ENCODE measurements at regions not wholly inside any gene's neighbourhood (a gene's known extent, or its start where the extent isn't known, plus 50 kb on each side); places are given as distances from the start of the nearest gene placed in this dataset.

- DNase-seq, result no peak
Observed at GRCh38 chr3:84082726-84083125, 876.1 kb upstream of the CADM2 start.

DNA sequence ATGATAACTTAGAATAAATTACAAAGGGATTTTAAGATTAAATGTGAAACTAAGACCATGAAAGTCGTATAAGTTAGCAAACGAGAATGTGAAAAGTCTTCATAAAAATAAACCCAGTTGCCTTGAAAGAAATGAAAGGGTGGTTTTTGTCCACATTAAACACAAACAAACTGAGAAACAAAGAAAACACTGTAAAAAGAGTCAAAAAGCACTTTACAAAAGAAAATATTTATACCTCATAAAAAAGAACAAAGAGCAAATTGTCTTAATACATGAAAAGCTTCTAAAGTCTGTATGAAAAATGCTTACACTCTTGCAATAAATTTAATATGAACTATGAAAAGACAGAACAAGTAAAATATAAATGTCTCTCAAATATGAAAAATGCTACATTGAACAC, 865.9 kb upstream of the CADM2 start:
- DNase-seq, result no peak

DNA sequence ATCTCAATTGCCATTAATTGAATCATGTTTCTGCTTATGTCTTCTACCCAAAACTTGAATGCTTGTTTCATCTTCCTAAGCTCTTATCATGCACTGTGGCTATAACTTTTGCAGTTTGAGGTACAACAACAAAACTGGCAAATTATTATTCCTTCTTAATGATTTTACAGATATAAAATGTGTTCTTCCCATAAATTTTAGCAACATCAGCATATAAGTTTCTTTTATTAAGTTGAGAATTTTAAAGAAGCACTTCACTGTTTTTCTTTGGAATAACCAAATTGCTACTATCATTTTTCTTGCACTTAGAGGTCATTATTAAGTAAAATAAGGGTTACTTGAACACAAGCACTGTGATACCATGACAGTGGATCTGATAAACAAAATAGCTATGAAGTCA, 862.6 kb upstream of the CADM2 start:
- DNase-seq, result no peak

GRCh38 chr3:84100861-84101260, 857.9 kb upstream of the CADM2 start:
- no peak for DNase-seq

DNA sequence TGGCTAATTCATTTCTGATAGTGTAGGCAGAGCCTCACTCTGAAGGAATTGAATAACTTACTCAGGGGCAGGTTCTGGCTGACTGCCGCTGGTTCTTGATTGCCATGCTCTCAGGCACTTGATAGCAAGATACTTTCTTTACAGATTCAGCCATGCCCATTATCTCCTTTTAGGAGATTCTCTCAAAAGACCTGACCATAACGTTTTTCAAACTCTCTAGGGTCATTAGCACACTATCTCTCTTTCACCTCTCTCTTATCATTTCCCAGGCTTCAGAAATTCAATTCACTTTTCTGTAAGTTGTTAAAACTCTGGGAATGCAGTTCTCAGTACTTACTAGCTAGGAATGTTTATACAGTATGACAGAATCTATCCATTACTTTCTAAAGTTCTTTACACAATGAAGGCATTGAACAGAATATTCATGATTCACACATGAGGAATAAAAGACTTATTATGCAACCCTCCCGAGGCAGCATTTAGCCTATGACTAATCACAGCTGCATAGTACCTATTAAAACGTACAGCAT, 850.3 kb upstream of the CADM2 start:
- DNase-seq, result peak; percentile 24

- DNase-seq, result no peak
Observed at GRCh38 chr3:84109911-84110310, 848.9 kb upstream of the CADM2 start.

- no peak for DNase-seq
Observed at GRCh38 chr3:84110787-84111186, 848.0 kb upstream of the CADM2 start.

DNA sequence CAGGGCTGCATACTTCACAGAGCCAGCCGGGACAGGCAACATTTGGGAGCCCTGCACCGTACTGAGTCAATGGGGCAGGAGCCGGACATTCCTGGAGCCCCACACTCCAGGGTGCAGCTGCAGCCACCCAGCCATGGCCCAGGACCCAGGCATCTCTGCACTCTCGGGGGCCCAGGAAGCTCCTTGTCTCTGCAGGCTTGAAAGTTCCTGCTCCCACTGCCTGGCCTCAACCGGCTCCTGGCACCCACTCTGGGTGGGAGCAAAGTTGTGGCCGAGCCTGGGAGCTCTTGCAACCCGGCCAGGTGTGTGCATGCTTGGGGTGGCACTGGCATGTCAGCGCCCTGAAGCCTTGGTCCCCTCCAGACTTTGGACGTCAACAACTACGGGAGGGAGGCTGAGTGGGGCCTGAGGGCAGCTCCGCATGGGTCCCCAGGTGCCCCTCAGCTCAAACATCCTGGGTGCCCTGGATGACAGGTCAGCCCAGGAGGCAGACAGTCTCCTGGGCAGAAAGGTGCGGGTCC, 833.5 kb upstream of the CADM2 start:
- DNase-seq, result no peak

GRCh38 chr3:84125760-84126159, 833.0 kb upstream of the CADM2 start:
- no peak for DNase-seq

DNA sequence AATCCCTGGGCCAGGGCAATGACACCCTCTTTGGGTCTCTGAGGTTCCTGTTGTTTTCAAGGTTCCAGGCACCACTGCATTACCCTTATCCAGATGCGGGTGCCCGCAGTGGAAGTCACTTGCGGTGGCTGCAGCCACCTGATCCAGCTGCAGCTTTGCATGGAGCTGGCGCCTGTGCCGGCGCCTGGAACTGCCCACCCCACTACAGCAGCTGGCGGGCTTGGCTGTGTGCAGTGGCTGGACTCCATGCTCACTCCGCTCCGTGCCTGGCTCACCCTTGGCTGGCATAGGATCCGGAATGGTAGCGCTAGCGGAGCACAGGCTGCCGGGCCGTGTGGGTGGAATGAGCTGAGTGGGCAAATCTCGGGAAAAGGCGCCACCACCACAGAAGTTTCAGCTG, 832.6 kb upstream of the CADM2 start:
- DNase-seq, result no peak

GRCh38 chr3:84128024-84128423, 830.8 kb upstream of the CADM2 start:
- no peak for DNase-seq

DNA sequence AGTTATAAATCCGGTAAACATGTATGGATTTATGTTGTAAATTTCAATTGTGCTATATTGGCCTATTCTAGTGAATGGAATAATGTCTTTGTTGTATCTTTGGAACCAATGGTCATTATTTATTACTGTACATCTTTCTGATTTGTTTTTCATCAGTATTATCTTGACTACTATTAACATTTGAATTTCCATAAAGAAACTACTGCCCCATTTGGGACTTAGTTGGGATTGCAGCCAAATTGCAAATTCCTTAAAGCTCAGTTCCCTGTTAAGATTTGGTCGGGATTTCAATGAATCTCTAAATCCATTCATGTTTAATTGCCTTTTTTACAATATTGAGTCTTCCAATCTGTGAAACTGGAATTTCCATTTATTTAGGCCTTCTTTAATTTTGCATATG, 822.4 kb upstream of the CADM2 start:
- DNase-seq, result no peak

- no peak for DNase-seq
Observed at GRCh38 chr3:84140631-84141030, 818.2 kb upstream of the CADM2 start.

- peak; percentile 4 for DNase-seq
Observed at GRCh38 chr3:84141571-84141970, 817.2 kb upstream of the CADM2 start.

GRCh38 chr3:84165328-84165727, 793.5 kb upstream of the CADM2 start:
- DNase-seq, result no peak

- no peak for DNase-seq
Observed at GRCh38 chr3:84175449-84175848, 783.3 kb upstream of the CADM2 start.

GRCh38 chr3:84184937-84185336, 773.9 kb upstream of the CADM2 start:
- DNase-seq, result no peak

GRCh38 chr3:84194029-84194428, 764.8 kb upstream of the CADM2 start:
- DNase-seq, result no peak

GRCh38 chr3:84209474-84209873, 749.3 kb upstream of the CADM2 start:
- DNase-seq, result no peak

- DNase-seq, result no peak
Observed at GRCh38 chr3:84223512-84223911, 735.3 kb upstream of the CADM2 start.

DNA sequence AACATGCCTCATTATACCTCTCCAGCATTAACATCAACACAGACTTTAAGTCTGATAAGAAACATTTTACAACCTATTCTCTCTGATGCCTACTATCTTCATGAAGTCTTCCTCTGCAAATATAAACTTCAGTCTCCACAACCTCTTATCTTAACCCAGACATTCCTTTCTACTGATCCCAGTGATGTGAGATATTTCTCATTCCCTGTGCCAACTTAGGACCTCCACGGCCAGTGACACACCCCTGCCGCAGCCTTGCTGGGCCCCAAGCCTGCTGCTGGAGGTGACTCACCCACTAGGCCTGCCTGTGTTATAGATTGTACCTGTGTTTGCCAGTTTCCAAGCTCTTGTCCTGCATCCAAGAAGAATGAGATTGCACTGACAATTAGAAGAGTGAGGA, 734.5 kb upstream of the CADM2 start:
- no peak for DNase-seq

DNA sequence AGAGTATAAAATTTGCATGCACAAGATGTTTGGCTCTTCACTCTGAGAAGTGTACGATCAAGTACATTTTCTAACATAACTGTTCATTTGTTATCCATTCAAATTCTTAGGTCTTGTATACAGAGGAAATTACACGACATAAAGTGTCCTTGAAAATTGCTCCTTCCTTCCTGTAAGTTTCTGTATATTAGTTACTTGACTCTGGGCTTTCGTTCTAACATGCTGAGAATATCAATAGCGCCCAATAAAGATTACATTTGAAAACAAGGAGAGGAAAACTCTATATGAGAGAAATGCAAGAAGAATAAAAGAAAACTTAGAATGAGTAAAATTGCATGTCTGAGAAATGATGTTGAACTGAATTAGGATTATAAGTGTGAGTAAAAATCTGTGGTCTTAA, 722.5 kb upstream of the CADM2 start:
- DNase-seq, result no peak

- DNase-seq, result no peak
Observed at GRCh38 chr3:84245789-84246188, 713.0 kb upstream of the CADM2 start.

- DNase-seq, result no peak
Observed at GRCh38 chr3:84260596-84260995, 698.2 kb upstream of the CADM2 start.

DNA sequence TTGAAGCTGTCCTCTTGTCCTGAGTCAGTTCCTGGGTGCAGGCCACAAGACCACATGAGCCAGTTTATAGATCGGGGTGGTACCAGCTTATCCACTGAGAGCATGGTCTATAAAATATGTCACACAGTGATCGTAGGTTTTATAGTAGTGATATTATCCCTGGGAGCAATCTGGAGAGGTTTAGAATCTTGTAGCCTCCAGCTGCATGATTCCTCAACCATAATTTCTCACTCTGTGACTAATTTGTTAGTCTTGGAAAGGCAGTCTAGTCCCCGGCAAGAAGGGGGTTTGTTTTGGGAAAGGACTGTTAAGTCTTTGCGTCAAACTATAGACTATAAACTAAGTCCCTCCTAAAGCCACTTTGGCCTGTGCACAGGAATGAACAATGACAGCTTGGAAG, 693.0 kb upstream of the CADM2 start:
- no peak for DNase-seq

- DNase-seq, result no peak
Observed at GRCh38 chr3:84275532-84275931, 683.3 kb upstream of the CADM2 start.

Measured in fibroblast of skin of right biceps (primary cell).